Bronchial epithelial cell (primary cell): ENCODE measurements at regions not wholly inside any gene's neighbourhood (a gene's known extent, or its start where the extent isn't known, plus 50 kb on each side); places are given as distances from the start of the nearest gene placed in this dataset.

Source experiments
- DNase-seq: peaks from one replicate; pipeline ENCODE4 v3.0.0-alpha.2; 2010; ENCODE audit warnings: low read depth
- FAIRE-seq: peaks from 2 replicates; lab custom pipeline; 2011; peaks lifted over from hg19 to GRCh38; lab: Jason Lieb, UNC
- H3K27me3 ChIP-seq: 2 replicates; pipeline ENCODE4 v1.5.1; 2011; ENCODE audit warnings: low read length; ENCODE audit not compliant: control insufficient read depth, insufficient read depth
- H3K36me3 ChIP-seq: 2 replicates; pipeline ENCODE4 v1.5.1; 2011; ENCODE audit warnings: low read length; ENCODE audit not compliant: control insufficient read depth, insufficient read depth
- H3K4me3 ChIP-seq: 2 replicates; pipeline ENCODE4 v1.5.1; 2011; ENCODE audit warnings: mild to moderate bottlenecking, low read depth, low read length, control low read depth
- TF ChIP-seq, protein P1 (sequence below): IDR thresholded peaks from 2 replicates; pipeline ENCODE4 v1.5.1; 2011; ENCODE audit warnings: mild to moderate bottlenecking, moderate library complexity, low read length, control low read depth, inconsistent platforms; ENCODE audit not compliant: insufficient read depth, severe bottlenecking

DNA sequence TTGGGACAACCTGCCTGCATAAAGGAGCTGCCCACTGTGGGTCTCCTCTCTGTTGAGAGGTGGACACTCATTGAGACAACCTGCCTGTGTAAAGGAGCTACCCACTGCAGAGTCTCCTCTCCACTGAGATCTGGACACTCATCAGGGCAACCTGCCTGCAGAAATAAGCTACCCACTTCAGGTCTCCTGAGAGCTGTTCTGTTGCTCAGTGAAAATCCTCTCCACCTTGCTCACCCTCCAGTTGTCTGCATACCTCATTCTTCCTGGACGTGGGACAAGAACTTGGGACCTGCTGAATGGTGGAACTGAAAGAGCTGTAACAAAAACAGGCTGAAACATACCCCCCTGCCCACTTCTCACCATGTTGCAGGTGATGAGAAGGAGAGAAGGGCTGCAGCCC, 59.9 kb upstream of the CDKN2AIP start:
- TF ChIP-seq, protein P1, sequence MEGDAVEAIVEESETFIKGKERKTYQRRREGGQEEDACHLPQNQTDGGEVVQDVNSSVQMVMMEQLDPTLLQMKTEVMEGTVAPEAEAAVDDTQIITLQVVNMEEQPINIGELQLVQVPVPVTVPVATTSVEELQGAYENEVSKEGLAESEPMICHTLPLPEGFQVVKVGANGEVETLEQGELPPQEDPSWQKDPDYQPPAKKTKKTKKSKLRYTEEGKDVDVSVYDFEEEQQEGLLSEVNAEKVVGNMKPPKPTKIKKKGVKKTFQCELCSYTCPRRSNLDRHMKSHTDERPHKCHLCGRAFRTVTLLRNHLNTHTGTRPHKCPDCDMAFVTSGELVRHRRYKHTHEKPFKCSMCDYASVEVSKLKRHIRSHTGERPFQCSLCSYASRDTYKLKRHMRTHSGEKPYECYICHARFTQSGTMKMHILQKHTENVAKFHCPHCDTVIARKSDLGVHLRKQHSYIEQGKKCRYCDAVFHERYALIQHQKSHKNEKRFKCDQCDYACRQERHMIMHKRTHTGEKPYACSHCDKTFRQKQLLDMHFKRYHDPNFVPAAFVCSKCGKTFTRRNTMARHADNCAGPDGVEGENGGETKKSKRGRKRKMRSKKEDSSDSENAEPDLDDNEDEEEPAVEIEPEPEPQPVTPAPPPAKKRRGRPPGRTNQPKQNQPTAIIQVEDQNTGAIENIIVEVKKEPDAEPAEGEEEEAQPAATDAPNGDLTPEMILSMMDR = no peak
- FAIRE-seq (no peak), DNase-seq (no peak)
- no peaks in the 10 kb centered on the region for H3K36me3 ChIP-seq
- peaks cover 1% of the 10 kb centered on the region for H3K27me3 ChIP-seq
- no peak overlapping the region for H3K4me3 ChIP-seq

DNA sequence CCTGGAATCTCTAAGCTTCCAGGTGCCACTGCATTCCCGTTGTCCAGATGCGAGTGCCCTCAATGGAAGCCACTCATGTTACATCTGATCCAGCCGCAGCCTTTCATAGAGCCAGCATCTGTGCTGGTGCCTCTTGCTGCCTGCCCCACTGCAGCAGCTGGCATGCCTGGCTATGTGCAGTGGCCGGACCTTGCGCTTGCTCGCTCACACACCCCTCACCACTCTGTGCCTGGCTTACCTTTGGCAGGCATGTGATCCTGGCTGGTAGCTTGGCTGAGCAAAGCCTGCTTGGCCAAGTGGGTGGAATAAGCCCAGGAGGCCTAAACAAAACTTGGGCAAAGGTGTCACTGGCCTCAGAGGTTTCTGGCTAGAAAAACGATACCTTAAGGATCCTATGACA, 59.5 kb upstream of the CDKN2AIP start:
- TF ChIP-seq, protein P1 = no peak
- H3K4me3 ChIP-seq = no peak overlapping the region
- DNase-seq = no peak
- FAIRE-seq = no peak
- H3K36me3 ChIP-seq = no peaks in the 10 kb centered on the region
- peaks cover 1% of the 10 kb centered on the region for H3K27me3 ChIP-seq

DNA sequence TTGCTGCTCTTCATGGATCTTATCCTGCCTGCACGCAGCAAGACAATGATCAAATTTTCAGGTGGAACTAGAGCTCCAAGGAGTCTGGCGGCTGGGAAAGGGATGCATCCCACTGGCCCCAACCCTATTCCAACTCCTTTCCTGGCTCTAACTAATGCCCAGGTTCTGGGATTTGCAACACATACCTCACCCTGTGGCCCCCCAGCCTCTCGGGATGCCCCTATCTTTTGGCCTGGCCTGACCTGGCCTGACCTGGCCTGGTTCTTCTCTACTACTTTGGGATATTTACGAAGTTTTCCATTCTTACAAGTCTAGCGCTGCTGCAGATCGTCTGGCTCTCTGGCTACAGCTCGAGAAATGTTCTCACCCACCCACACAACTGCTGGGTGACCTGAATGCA, 56.4 kb upstream of the CDKN2AIP start:
- DNase-seq (no peak), FAIRE-seq (no peak)
- no peaks in the 10 kb centered on the region for H3K36me3 ChIP-seq
- no peak overlapping the region for H3K4me3 ChIP-seq
- TF ChIP-seq, protein P1 = no peak
- H3K27me3 ChIP-seq = peaks cover 1% of the 10 kb centered on the region

DNA sequence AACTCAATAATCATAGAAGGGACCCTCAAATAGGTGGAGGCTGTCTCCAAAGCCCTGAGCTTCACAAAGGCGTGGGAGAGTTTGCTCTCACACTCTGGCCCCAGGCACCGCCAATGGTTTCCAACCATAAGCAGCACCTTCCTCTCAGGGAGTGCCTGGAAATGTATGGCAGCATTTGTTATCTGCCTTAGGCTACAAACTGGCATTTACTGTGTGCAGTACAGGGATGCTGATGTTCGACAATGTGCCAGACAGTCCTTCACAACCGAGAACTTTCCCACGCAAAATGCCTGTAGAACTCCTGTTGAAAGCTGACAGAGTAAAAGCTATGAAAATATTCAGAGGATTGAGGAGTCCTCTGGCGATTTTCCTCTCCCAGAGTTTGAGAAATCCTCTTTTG, 55.7 kb upstream of the CDKN2AIP start:
- H3K36me3 ChIP-seq = no peaks in the 10 kb centered on the region
- H3K4me3 ChIP-seq = no peak overlapping the region
- FAIRE-seq (no peak), DNase-seq (no peak)
- H3K27me3 ChIP-seq = peaks cover 1% of the 10 kb centered on the region
- TF ChIP-seq, protein P1 = no peak

DNA sequence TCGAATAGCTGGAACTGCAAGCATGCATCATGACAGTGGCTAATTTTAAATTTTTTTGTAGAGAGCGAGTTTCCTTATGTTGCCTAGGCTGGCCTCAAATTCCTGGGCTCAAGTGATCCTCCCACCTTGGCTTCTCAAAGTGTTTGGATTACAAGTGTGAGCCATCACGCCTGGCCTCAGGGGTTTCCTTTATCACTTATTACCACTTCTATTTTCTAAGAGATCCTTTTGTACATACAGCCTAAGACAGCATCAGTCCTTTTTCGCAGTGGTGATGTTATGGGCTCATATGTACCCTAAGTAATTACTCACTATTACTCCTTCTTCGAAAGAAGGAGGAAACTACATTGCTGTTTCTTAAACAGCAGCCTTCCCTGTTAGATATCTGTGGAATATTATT, 54.1 kb upstream of the CDKN2AIP start:
- H3K27me3 ChIP-seq = peaks cover 1% of the 10 kb centered on the region
- no peaks in the 10 kb centered on the region for H3K36me3 ChIP-seq
- TF ChIP-seq, protein P1 = no peak
- FAIRE-seq (no peak), DNase-seq (peak; percentile 63)
- no peak overlapping the region for H3K4me3 ChIP-seq

GRCh38 chr4:183391204-183391603, 53.2 kb upstream of the CDKN2AIP start:
- FAIRE-seq (no peak), DNase-seq (no peak)
- H3K27me3 ChIP-seq = peaks cover 1% of the 10 kb centered on the region
- TF ChIP-seq, protein P1 = no peak
- no peaks in the 10 kb centered on the region for H3K36me3 ChIP-seq
- H3K4me3 ChIP-seq = no peak overlapping the region
